ENCODE measurements at regions not wholly inside any gene's neighbourhood (a gene's known extent, or its start where the extent isn't known, plus 50 kb on each side); places are given as distances from the start of the nearest gene placed in this dataset.
A peak's percentile ranks its signal among the peaks of the same experiment; 100 is the strongest.

DNA sequence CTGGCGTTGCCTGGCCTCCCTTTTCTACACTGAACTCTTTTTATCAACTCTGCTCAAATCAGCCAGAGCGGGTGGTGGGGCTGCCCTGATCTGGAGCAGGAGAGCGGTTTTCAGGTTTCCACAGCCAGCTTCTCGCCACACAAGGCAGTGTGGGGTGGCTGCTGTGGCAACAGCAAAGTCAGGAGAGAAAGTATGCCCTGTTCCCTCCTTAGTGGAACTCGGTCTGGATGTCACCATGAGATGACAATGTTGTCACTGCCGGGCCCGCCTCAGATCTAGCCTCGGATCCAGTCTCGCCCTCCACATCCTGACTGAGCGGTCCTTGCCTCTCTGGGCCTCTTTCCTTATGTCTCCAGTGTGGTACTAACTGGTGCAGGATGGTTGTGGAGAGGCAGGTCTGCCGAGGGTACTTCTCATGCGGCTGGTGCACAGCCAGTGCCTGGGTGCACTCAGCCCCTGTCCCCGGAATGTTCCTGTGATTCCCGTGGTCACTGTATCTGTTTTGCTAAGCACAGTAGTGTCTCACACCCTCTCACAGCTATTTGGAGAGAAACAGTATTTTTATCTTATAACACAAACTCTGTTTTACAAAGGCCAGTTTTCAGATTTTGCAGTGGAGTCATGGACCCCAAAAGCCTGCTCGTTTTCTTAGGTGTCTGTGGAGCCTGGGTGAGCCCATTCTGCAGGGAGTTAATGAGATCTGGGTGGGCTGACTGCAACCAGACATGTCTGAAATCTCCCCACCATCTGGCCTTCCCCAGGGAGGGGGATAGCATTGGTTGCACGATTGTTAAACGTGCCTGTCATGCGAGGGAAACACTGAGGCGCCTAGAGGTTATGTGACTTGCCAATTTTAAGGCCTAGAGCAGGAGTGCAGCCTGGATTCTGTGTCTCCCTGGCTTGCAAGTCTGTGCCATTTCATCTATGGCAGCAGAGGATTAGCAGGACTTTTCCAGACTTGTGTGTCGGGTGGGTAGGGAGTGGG is 261.1 kb upstream of the AGAP1 start:
- no peaks in the 10 kb centered on the region for H3K9me3 Mint-ChIP-seq
- H3K4me3 Mint-ChIP-seq = no peak overlapping the region
- TF ChIP-seq, protein P1, sequence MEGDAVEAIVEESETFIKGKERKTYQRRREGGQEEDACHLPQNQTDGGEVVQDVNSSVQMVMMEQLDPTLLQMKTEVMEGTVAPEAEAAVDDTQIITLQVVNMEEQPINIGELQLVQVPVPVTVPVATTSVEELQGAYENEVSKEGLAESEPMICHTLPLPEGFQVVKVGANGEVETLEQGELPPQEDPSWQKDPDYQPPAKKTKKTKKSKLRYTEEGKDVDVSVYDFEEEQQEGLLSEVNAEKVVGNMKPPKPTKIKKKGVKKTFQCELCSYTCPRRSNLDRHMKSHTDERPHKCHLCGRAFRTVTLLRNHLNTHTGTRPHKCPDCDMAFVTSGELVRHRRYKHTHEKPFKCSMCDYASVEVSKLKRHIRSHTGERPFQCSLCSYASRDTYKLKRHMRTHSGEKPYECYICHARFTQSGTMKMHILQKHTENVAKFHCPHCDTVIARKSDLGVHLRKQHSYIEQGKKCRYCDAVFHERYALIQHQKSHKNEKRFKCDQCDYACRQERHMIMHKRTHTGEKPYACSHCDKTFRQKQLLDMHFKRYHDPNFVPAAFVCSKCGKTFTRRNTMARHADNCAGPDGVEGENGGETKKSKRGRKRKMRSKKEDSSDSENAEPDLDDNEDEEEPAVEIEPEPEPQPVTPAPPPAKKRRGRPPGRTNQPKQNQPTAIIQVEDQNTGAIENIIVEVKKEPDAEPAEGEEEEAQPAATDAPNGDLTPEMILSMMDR (IDR thresholded peaks at IDR 0.05; ENCODE audit: unreplicated experiment in 3 of 3) = no peak
- H3K4me1 Mint-ChIP-seq = peaks cover 61% of the 10 kb centered on the region
- H3K36me3 Mint-ChIP-seq (ENCODE audit: low read depth) = no peaks in the 10 kb centered on the region
- peaks cover 7% of the 10 kb centered on the region for H3K27me3 Mint-ChIP-seq (ENCODE audit: low read depth)
- H3K27ac Mint-ChIP-seq = no peak overlapping the region

DNA sequence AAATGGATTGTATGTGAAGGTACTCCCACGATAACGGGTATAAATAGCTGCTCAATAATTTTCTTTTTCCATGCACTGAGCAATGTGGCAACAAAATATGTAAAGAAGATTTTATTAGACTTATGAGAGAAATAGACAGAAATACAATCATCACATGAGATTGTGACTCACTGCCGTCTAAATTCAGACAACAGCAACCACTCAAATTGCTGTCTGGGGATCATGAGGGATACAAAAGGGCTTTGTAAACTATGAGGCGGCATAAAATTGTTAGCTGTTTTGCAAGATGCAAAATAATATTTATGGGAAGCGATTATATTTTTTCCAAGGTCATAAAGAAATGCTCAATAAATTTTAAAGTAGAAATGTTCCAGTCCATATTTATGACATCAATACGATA is 259.1 kb upstream of the AGAP1 start:
- H3K27me3 Mint-ChIP-seq (ENCODE audit: low read depth) = peaks cover 4% of the 10 kb centered on the region
- peak overlapping the region in 1 of 3 experiments; percentile 26 for H3K4me3 Mint-ChIP-seq
- H3K4me1 Mint-ChIP-seq = peaks cover 68% of the 10 kb centered on the region
- no peaks in the 10 kb centered on the region for H3K9me3 Mint-ChIP-seq
- peak overlapping the region in 2 of 3 experiments; percentile 40 to 66 for H3K27ac Mint-ChIP-seq
- TF ChIP-seq, protein P1 (IDR thresholded peaks at IDR 0.05; ENCODE audit: unreplicated experiment in 3 of 3) = no peak
- H3K36me3 Mint-ChIP-seq (ENCODE audit: low read depth) = no peaks in the 10 kb centered on the region

- peaks cover 56% of the 10 kb centered on the region for H3K4me1 Mint-ChIP-seq
- H3K4me3 Mint-ChIP-seq = no peak overlapping the region
- H3K9me3 Mint-ChIP-seq = no peaks in the 10 kb centered on the region
- H3K36me3 Mint-ChIP-seq (ENCODE audit: low read depth) = no peaks in the 10 kb centered on the region
- TF ChIP-seq, protein P1 (IDR thresholded peaks at IDR 0.05; ENCODE audit: unreplicated experiment in 3 of 3) = no peak
- no peak overlapping the region for H3K27ac Mint-ChIP-seq
- peaks cover 4% of the 10 kb centered on the region for H3K27me3 Mint-ChIP-seq (ENCODE audit: low read depth)
Observed at GRCh38 chr2:235235977-235236767, 257.7 kb upstream of the AGAP1 start.

GRCh38 chr2:235238537-235238936 is 255.3 kb upstream of the AGAP1 start:
- no peak overlapping the region for H3K4me3 Mint-ChIP-seq
- H3K4me1 Mint-ChIP-seq = peaks cover 39% of the 10 kb centered on the region
- TF ChIP-seq, protein P1 (IDR thresholded peaks at IDR 0.05; ENCODE audit: unreplicated experiment in 3 of 3) = no peak
- no peaks in the 10 kb centered on the region for H3K9me3 Mint-ChIP-seq
- no peaks in the 10 kb centered on the region for H3K36me3 Mint-ChIP-seq (ENCODE audit: low read depth)
- no peak overlapping the region for H3K27ac Mint-ChIP-seq
- peaks cover 14% of the 10 kb centered on the region for H3K27me3 Mint-ChIP-seq (ENCODE audit: low read depth)

DNA sequence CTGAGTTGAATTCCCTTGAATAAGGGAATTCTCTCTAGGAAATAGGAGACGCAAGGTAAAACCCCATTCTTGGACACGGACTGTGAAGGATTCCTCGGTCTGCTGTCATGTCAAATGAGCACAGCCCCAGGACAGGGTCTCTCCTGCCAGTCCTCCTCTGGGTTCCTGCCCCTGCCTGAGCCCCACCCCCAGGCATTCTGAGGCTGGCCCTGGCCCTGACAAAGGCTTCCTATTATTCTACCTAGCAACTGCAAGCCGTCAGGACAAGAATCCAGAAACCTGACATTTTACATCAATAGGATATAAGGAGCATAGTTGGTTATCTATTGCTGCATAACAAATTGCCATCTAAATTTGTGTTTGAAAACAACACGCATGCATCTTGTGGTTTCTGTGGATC is 253.3 kb upstream of the AGAP1 start:
- TF ChIP-seq, protein P1 (IDR thresholded peaks at IDR 0.05; ENCODE audit: unreplicated experiment in 3 of 3) = no peak
- no peaks in the 10 kb centered on the region for H3K36me3 Mint-ChIP-seq (ENCODE audit: low read depth)
- H3K4me3 Mint-ChIP-seq = no peak overlapping the region
- no peak overlapping the region for H3K27ac Mint-ChIP-seq
- peaks cover 28% of the 10 kb centered on the region for H3K4me1 Mint-ChIP-seq
- H3K9me3 Mint-ChIP-seq = no peaks in the 10 kb centered on the region
- peaks cover 14% of the 10 kb centered on the region for H3K27me3 Mint-ChIP-seq (ENCODE audit: low read depth)

All from nephron (organoid).